Adrenal gland (tissue), 9 donors: ENCODE measurements at regions not wholly inside any gene's neighbourhood (a gene's known extent, or its start where the extent isn't known, plus 50 kb on each side); places are given as distances from the start of the nearest gene placed in this dataset.

Experiments
- DNase-seq, 7 donors: peaks; one replicate each; pipeline ENCODE4 v3.0.0-alpha.2; 2019 to 2020
- H3K27ac ChIP-seq, 5 donors: fragments of 200-600 bp; sonication (generic) in 4 of 5; 1 replicate in 3 of 5; 2 replicates in 2 of 5; pipeline versions ENCODE4 v1.5.1 to v1.8.0; 2016 to 2020; ENCODE audit warnings: mild to moderate bottlenecking in 1 of 5
- H3K27me3 ChIP-seq: fragments of 200-600 bp; 2 replicates; pipeline ENCODE4 v1.8.0; 2021
- H3K36me3 ChIP-seq, 2 donors: fragments of 200-600 bp; replicated peaks in 1 of 2; 1 replicate in 1 of 2; 2 replicates in 1 of 2; pipeline versions ENCODE4 v1.5.1 to v1.8.0; 2018 to 2022
- H3K4me1 ChIP-seq, 2 donors: fragments of 200-600 bp; replicated peaks in 1 of 2; 1 replicate in 1 of 2; 2 replicates in 1 of 2; pipeline versions ENCODE4 v1.5.1 to v1.8.0; 2018 to 2021
- H3K4me3 ChIP-seq, 4 donors: fragments of 200-600 bp; sonication (generic) in 3 of 4; one replicate each; pipeline ENCODE4 v1.5.1; 2016 to 2018
- H3K9me3 ChIP-seq, 3 donors: fragments of 200-600 bp; sonication (generic) in 1 of 3; replicated peaks in 1 of 3; 1 replicate in 2 of 3; 2 replicates in 1 of 3; pipeline versions ENCODE4 v1.5.1 to v1.8.0; 2016 to 2021
- POLR2A ChIP-seq, 2 donors: fragments of 450-650 bp; IDR thresholded peaks; one replicate each; pipeline ENCODE4 v1.6.1; 2017; ENCODE audit warnings: antibody characterized with exemption in 2 of 2, mild to moderate bottlenecking in 2 of 2, moderate library complexity in 1 of 2
- WGBS, 4 donors: extraction: QIAGEN DNeasy Blood & Tissue Kit in 2 of 4; methylation state at CpG; one replicate each; pipeline versions ENCODE4 v1.1.5 to v1.1.7; 2013 to 2017; 5-methylcytosine and 5-hydroxymethylcytosine counted together
- intact Hi-C, 2 donors: fragments of 100-400 bp; cut with DNase I; formaldehyde crosslinking; loops; one replicate each; pipeline versions ENCODE4 v1.14.1 to v1.15.0; 2022 to 2023
- TF ChIP-seq, protein P1 (sequence below), 6 experiments: fragments of 450-650 bp in 4 of 6; fragments of 200-600 bp in 2 of 6; sonication (generic) in 1 of 6; IDR thresholded peaks; 1 replicate in 5 of 6; 2 replicates in 1 of 6; pipeline versions ENCODE4 v1.5.1 to v1.8.0; 2016 to 2021; ENCODE audit warnings: antibody characterized with exemption in 6 of 6, mild to moderate bottlenecking in 2 of 6, moderate library complexity in 1 of 6
- donor health status: healthy with polysubstance abuse.
- donor health status: Bipolar disorder and iron deficiency.
- donor health status: DM: yes; HTN: yes; CAD: no.
- donor health status: DM: no; HTN: no; CAD: no.
- donor health status: DM: no; HTN: no; CAD: no.

- Histone ChIP-seq H3K27ac (no peak overlapping the region), H3K9me3 (no peaks in the 10 kb centered on the region), H3K4me1 (peaks cover 7 to 12% of the 10 kb centered on the region in 2 donors), H3K36me3 (no peaks in the 10 kb centered on the region), H3K27me3 (no peaks in the 10 kb centered on the region), H3K4me3 (no peak overlapping the region)
- TF ChIP-seq, protein P1, sequence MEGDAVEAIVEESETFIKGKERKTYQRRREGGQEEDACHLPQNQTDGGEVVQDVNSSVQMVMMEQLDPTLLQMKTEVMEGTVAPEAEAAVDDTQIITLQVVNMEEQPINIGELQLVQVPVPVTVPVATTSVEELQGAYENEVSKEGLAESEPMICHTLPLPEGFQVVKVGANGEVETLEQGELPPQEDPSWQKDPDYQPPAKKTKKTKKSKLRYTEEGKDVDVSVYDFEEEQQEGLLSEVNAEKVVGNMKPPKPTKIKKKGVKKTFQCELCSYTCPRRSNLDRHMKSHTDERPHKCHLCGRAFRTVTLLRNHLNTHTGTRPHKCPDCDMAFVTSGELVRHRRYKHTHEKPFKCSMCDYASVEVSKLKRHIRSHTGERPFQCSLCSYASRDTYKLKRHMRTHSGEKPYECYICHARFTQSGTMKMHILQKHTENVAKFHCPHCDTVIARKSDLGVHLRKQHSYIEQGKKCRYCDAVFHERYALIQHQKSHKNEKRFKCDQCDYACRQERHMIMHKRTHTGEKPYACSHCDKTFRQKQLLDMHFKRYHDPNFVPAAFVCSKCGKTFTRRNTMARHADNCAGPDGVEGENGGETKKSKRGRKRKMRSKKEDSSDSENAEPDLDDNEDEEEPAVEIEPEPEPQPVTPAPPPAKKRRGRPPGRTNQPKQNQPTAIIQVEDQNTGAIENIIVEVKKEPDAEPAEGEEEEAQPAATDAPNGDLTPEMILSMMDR (IDR thresholded peaks at IDR 0.05), result no peak
- no peak for TF ChIP-seq POLR2A (IDR thresholded peaks at IDR 0.05)
- WGBS, 4 donors, result 67 to 74% (median 69%) methylated on average over 2 of the region's 2 CpGs
- intact Hi-C loops, result no loop called here
- DNase-seq, result no peak
Observed at GRCh38 chr5:27240791-27241190, 202.4 kb upstream of the CDH9 start.

DNA sequence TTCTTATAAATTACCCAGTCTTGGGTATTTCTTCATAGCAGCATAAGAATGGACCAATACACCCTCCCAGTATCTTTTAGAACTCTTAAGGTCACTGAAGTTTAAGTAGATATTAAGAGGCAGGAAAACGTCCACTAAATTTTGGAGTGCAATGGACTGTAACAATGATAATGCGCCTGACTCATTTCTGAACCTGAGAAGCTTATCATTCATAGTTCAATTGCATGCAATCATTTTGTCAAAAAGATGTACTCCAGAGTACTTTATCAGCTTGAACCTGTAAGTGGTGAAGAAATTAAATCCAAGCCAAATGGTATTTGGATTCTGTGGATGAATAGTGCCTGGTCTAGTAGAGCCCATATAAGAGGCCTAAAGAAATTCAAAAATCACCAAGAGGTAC is 196.5 kb upstream of the CDH9 start:
- Histone ChIP-seq H3K27me3 (no peaks in the 10 kb centered on the region), H3K4me3 (no peak overlapping the region), H3K36me3 (no peaks in the 10 kb centered on the region), H3K27ac (no peak overlapping the region), H3K4me1 (no peaks in the 10 kb centered on the region), H3K9me3 (no peaks in the 10 kb centered on the region)
- intact Hi-C loops, result no loop called here
- DNase-seq, result no peak
- 54 to 77% (median 67%) methylated on average over 2 of the region's 2 CpGs for WGBS, 4 donors
- TF ChIP-seq, protein P1 (IDR thresholded peaks at IDR 0.05), result no peak
- TF ChIP-seq POLR2A (IDR thresholded peaks at IDR 0.05), result no peak

GRCh38 chr5:27221410-27221809 is 183.0 kb upstream of the CDH9 start:
- WGBS, 4 donors, result 88 to 96% (median 91%) methylated on average over 1 of the region's 1 CpG
- no peaks in the 10 kb centered on the region for H3K9me3 ChIP-seq
- no peaks in the 10 kb centered on the region for H3K27me3 ChIP-seq
- TF ChIP-seq, protein P1 (IDR thresholded peaks at IDR 0.05), result no peak
- no peak for TF ChIP-seq POLR2A (IDR thresholded peaks at IDR 0.05)
- no peak for DNase-seq
- H3K4me1 ChIP-seq, result no peaks in the 10 kb centered on the region
- no peak overlapping the region for H3K4me3 ChIP-seq
- H3K36me3 ChIP-seq, result no peaks in the 10 kb centered on the region
- intact Hi-C loops, result no loop called here
- H3K27ac ChIP-seq, result no peak overlapping the region

- WGBS, 4 donors, result 74 to 82% (median 78%) methylated on average over 4 of the region's 4 CpGs
- Histone ChIP-seq H3K4me1 (no peaks in the 10 kb centered on the region), H3K36me3 (no peaks in the 10 kb centered on the region), H3K27ac (no peak overlapping the region), H3K4me3 (no peak overlapping the region), H3K27me3 (no peaks in the 10 kb centered on the region), H3K9me3 (no peaks in the 10 kb centered on the region)
- intact Hi-C loops, result no loop called here
- TF ChIP-seq, protein P1 (IDR thresholded peaks at IDR 0.05), result no peak
- no peak for TF ChIP-seq POLR2A (IDR thresholded peaks at IDR 0.05)
- DNase-seq, result no peak
Observed at GRCh38 chr5:27220752-27221151, 182.4 kb upstream of the CDH9 start.
